CD4-positive, alpha-beta T cell (primary cell): ENCODE measurements at regions not wholly inside any gene's neighbourhood (a gene's known extent, or its start where the extent isn't known, plus 50 kb on each side); places are given as distances from the start of the nearest gene placed in this dataset.

Experiments used
- ATAC-seq: fragments of 200-7000 bp; cut with Tn5 transposase; one replicate; pipeline ENCODE4 v1.10.0; 2022; ENCODE audit warnings: mild to moderate bottlenecking; ENCODE audit not compliant: poor library complexity
- CTCF ChIA-PET: fragments of 350-600 bp; sonication (Branson Sonifier 250); formaldehyde crosslinking; loops from one replicate; lab custom pipeline; 2021; ENCODE audit warnings: antibody characterized with exemption, inconsistent platforms; lab: Charles Lee
- POLR2A ChIA-PET: fragments of 350-600 bp; sonication (Branson Sonifier 250); formaldehyde crosslinking; loops from one replicate; lab custom pipeline; 2021; ENCODE audit warnings: antibody characterized with exemption, inconsistent platforms; lab: Charles Lee
- DNase-seq, 14 experiments: peaks; one replicate each; pipeline ENCODE4 v3.0.0-alpha.2; 2013 to 2020; ENCODE audit warnings: mixed read lengths in 2 of 14
- H3K27ac ChIP-seq, 2 donors: one replicate each; pipeline versions ENCODE4 v1.5.1 to v1.7.0; 2013; ENCODE audit warnings: low read length in 2 of 2, low read depth in 1 of 2, mild to moderate bottlenecking in 1 of 2
- H3K27me3 ChIP-seq, 2 experiments: 1 replicate in 1 of 2; 2 replicates in 1 of 2; pipeline versions ENCODE4 v1.6.1 to v1.7.0; 2013; ENCODE audit warnings: low read length in 2 of 2, control low read depth in 1 of 2, mild to moderate bottlenecking in 1 of 2, moderate library complexity in 1 of 2; ENCODE audit not compliant: insufficient read depth in 2 of 2, control insufficient read depth in 1 of 2
- H3K36me3 ChIP-seq: one replicate; pipeline ENCODE4 v1.6.1; 2013; ENCODE audit warnings: low read length, control low read depth; ENCODE audit not compliant: insufficient read depth
- H3K4me1 ChIP-seq: one replicate; pipeline ENCODE4 v1.6.1; 2013; ENCODE audit warnings: low read length, control low read depth; ENCODE audit not compliant: insufficient read depth
- H3K4me3 ChIP-seq: one replicate; pipeline ENCODE4 v1.5.1; 2013; ENCODE audit warnings: mild to moderate bottlenecking, low read length, moderate library complexity
- H3K9me3 ChIP-seq, 2 experiments: 1 replicate in 1 of 2; 2 replicates in 1 of 2; pipeline versions ENCODE4 v1.6.1 to v1.7.0; 2013; ENCODE audit warnings: low read length in 2 of 2, mild to moderate bottlenecking in 2 of 2, control low read depth in 1 of 2, moderate library complexity in 1 of 2; ENCODE audit not compliant: control insufficient read depth in 1 of 2, insufficient read depth in 1 of 2
- H3K27ac Mint-ChIP-seq: one replicate; pipeline ENCODE4 v1.8.0; 2020; ENCODE audit warnings: mixed read lengths
- H3K27me3 Mint-ChIP-seq: one replicate; pipeline ENCODE4 v1.8.0; 2021; ENCODE audit warnings: mixed read lengths
- H3K36me3 Mint-ChIP-seq: one replicate; pipeline ENCODE4 v1.8.0; 2021; ENCODE audit warnings: low read depth, mixed read lengths
- H3K4me1 Mint-ChIP-seq: one replicate; pipeline ENCODE4 v1.8.0; 2021; ENCODE audit warnings: low read depth, mixed read lengths
- H3K4me3 Mint-ChIP-seq: one replicate; pipeline ENCODE4 v1.8.0; 2020; ENCODE audit warnings: mild to moderate bottlenecking, mixed read lengths
- H3K9me3 Mint-ChIP-seq: one replicate; pipeline ENCODE4 v1.8.0; 2020; ENCODE audit warnings: mixed read lengths
- CTCF ChIP-seq: fragments of 200-600 bp; IDR thresholded peaks from one replicate; pipeline ENCODE4 v1.8.0; 2022; ENCODE audit warnings: antibody characterized with exemption, mild to moderate bottlenecking
- intact Hi-C, 2 experiments: fragments of 100-400 bp; cut with DNase I in 1 of 2; cut with micrococcal nuclease in 1 of 2; formaldehyde crosslinking; loops; one replicate each; pipeline versions ENCODE4 v1.15.1 to v1.9.0; 2023 to 2025; cut with DNase I, micrococcal nuclease

- H3K4me3 ChIP-seq: no peak overlapping the region
- no peaks in the 10 kb centered on the region for H3K27me3 Mint-ChIP-seq
- intact Hi-C loops: no loop called here
- TF ChIP-seq CTCF: no peak
- H3K36me3 Mint-ChIP-seq: no peaks in the 10 kb centered on the region
- H3K36me3 ChIP-seq: no peaks in the 10 kb centered on the region
- peaks cover 2% of the 10 kb centered on the region for H3K9me3 Mint-ChIP-seq
- DNase-seq (no peak), ATAC-seq (no peak)
- no peak overlapping the region for H3K4me3 Mint-ChIP-seq
- H3K4me1 ChIP-seq: no peaks in the 10 kb centered on the region
- H3K9me3 ChIP-seq: no peaks in the 10 kb centered on the region
- H3K4me1 Mint-ChIP-seq: no peaks in the 10 kb centered on the region
- POLR2A ChIA-PET: no interaction called here
- H3K27me3 ChIP-seq: no peaks in the 10 kb centered on the region
- CTCF ChIA-PET: no interaction called here
- H3K27ac ChIP-seq: no peak overlapping the region
- H3K27ac Mint-ChIP-seq: no peak overlapping the region
Measured at GRCh38 chr10:16009785-16010184, 149.5 kb upstream of the MINDY3 start.

GRCh38 chr10:16011548-16011947 lies 151.2 kb upstream of the MINDY3 start:
- H3K36me3 Mint-ChIP-seq: no peaks in the 10 kb centered on the region
- Histone ChIP-seq H3K4me3 (no peak overlapping the region), H3K9me3 (no peaks in the 10 kb centered on the region), H3K27ac (no peak overlapping the region), H3K36me3 (no peaks in the 10 kb centered on the region), H3K4me1 (no peaks in the 10 kb centered on the region), H3K27me3 (no peaks in the 10 kb centered on the region)
- TF ChIP-seq CTCF: no peak
- POLR2A ChIA-PET: no interaction called here
- no peaks in the 10 kb centered on the region for H3K27me3 Mint-ChIP-seq
- CTCF ChIA-PET: no interaction called here
- ATAC-seq: no peak
- intact Hi-C loops: no loop called here
- no peak overlapping the region for H3K27ac Mint-ChIP-seq
- DNase-seq: no peak
- H3K4me3 Mint-ChIP-seq: no peak overlapping the region
- H3K9me3 Mint-ChIP-seq: peaks cover 2% of the 10 kb centered on the region
- H3K4me1 Mint-ChIP-seq: no peaks in the 10 kb centered on the region

GRCh38 chr10:16014469-16014868 lies 154.2 kb upstream of the MINDY3 start:
- no peaks in the 10 kb centered on the region for H3K27me3 ChIP-seq
- TF ChIP-seq CTCF: no peak
- no peaks in the 10 kb centered on the region for H3K36me3 ChIP-seq
- Mint-ChIP-seq H3K36me3 (no peaks in the 10 kb centered on the region), H3K27me3 (no peaks in the 10 kb centered on the region), H3K4me1 (no peaks in the 10 kb centered on the region), H3K9me3 (peaks cover 12% of the 10 kb centered on the region), H3K4me3 (no peak overlapping the region), H3K27ac (no peak overlapping the region)
- CTCF ChIA-PET: no interaction called here
- POLR2A ChIA-PET: no interaction called here
- ATAC-seq (no peak), DNase-seq (no peak)
- no peak overlapping the region for H3K4me3 ChIP-seq
- H3K9me3 ChIP-seq: no peaks in the 10 kb centered on the region
- H3K4me1 ChIP-seq: no peaks in the 10 kb centered on the region
- intact Hi-C loops: no loop called here
- no peak overlapping the region for H3K27ac ChIP-seq
